Endothelial cell of umbilical vein (primary cell): ENCODE measurements at regions not wholly inside any gene's neighbourhood (a gene's known extent, or its start where the extent isn't known, plus 50 kb on each side); places are given as distances from the start of the nearest gene placed in this dataset.

ENCODE experiments used
- BruUV-seq: library from RNA; stranded (reverse); fragments of 400-500 nt; replicated peaks from 2 replicates; lab custom pipeline; 2021; lab: Mats Ljungman, UMichigan
- CTCF ChIA-PET: fragments of 300-600, 350-600 bp; sonication (Branson Sonifier 250); formaldehyde crosslinking; loops from one replicate; lab custom pipeline; 2021; ENCODE audit warnings: antibody characterized with exemption, inconsistent platforms; lab: Charles Lee
- POLR2A ChIA-PET: fragments of 300-600, 350-600 bp; sonication (Branson Sonifier 250); formaldehyde crosslinking; loops from one replicate; lab custom pipeline; 2021; ENCODE audit warnings: antibody characterized with exemption, inconsistent platforms; lab: Charles Lee
- DNase-seq: peaks from one replicate; pipeline ENCODE4 v3.0.0-alpha.2; 2011; ENCODE audit warnings: low read depth, low spot score
- FAIRE-seq: peaks from 2 replicates; lab custom pipeline; 2011; peaks lifted over from hg19 to GRCh38; lab: Jason Lieb, UNC
- H2AFZ ChIP-seq: 2 replicates; pipeline ENCODE4 v1.6.0; 2012; ENCODE audit warnings: low read depth, low read length, control low read depth, inconsistent platforms
- H3K27ac ChIP-seq: 2 replicates; pipeline ENCODE4 v1.5.1; 2011; ENCODE audit warnings: low read depth, mild to moderate bottlenecking, control low read depth, low read length, moderate library complexity; ENCODE audit not compliant: insufficient read depth
- H3K27me3 ChIP-seq, 2 experiments: 2 replicates each; pipeline versions ENCODE4 v1.6.0 to v1.6.1; 2011; ENCODE audit warnings: low read length in 2 of 2, mixed read lengths in 1 of 2; ENCODE audit not compliant: control insufficient read depth in 2 of 2, insufficient read depth in 2 of 2
- H3K36me3 ChIP-seq, 2 experiments: 2 replicates in 1 of 2; 3 replicates in 1 of 2; pipeline ENCODE4 v1.5.1; 2011; ENCODE audit warnings: low read length in 2 of 2, mild to moderate bottlenecking in 1 of 2, moderate library complexity in 1 of 2; ENCODE audit not compliant: control insufficient read depth in 2 of 2, insufficient read depth in 2 of 2; ENCODE audit errors: extremely low read depth in 1 of 2
- H3K4me1 ChIP-seq: 3 replicates; pipeline ENCODE4 v1.5.1; 2011; ENCODE audit warnings: mild to moderate bottlenecking, low read length; ENCODE audit not compliant: control insufficient read depth, insufficient read depth; ENCODE audit errors: extremely low read depth
- H3K4me2 ChIP-seq: 2 replicates; pipeline ENCODE4 v1.6.1; 2011; ENCODE audit warnings: low read length, control low read depth, mixed read lengths; ENCODE audit not compliant: insufficient read depth
- H3K4me3 ChIP-seq, 3 experiments: fragments of 200-600 bp in 1 of 3; sonication (generic), shearing (Covaris generic) in 1 of 3; replicated peaks in 1 of 3; 2 replicates each; pipeline ENCODE4 v1.5.1; 2011 to 2016; ENCODE audit warnings: control low read depth in 3 of 3, low read length in 3 of 3, mild to moderate bottlenecking in 2 of 3, inconsistent platforms in 1 of 3, low read depth in 1 of 3, moderate library complexity in 1 of 3; ENCODE audit not compliant: insufficient read depth in 1 of 3
- H3K79me2 ChIP-seq: 2 replicates; pipeline ENCODE4 v1.6.0; 2012; ENCODE audit warnings: low read length, inconsistent platforms; ENCODE audit not compliant: control insufficient read depth, insufficient read depth
- H3K9ac ChIP-seq: replicated peaks from 2 replicates; pipeline ENCODE3; 2011; ENCODE audit warnings: low read length, control low read depth; ENCODE audit not compliant: insufficient read depth; ENCODE audit errors: extremely low read depth
- H3K9me1 ChIP-seq: replicated peaks from 3 replicates; pipeline ENCODE4 v1.6.0; 2011; ENCODE audit warnings: mild to moderate bottlenecking, low read length; ENCODE audit not compliant: control insufficient read depth, insufficient read depth; ENCODE audit errors: extremely low read depth
- H3K9me3 ChIP-seq: replicated peaks from 2 replicates; pipeline ENCODE4 v1.5.1; 2012; ENCODE audit warnings: low read length, inconsistent platforms; ENCODE audit not compliant: control insufficient read depth, insufficient read depth
- H4K20me1 ChIP-seq: replicated peaks from 2 replicates; pipeline ENCODE3; 2011; ENCODE audit warnings: mild to moderate bottlenecking, low read length; ENCODE audit not compliant: control insufficient read depth, insufficient read depth; ENCODE audit errors: extremely low read depth
- CTCF ChIP-seq, 2 donors: IDR thresholded peaks; 1 replicate in 1 of 2; 2 replicates in 1 of 2; pipeline ENCODE4 v1.5.1; 2011; ENCODE audit warnings: low read length in 2 of 2, mild to moderate bottlenecking in 2 of 2, moderate library complexity in 2 of 2, control low read depth in 1 of 2, inconsistent platforms in 1 of 2, low read depth in 1 of 2; ENCODE audit not compliant: insufficient read depth in 1 of 2; ENCODE audit errors: extremely low read depth in 1 of 2
- EZH2 ChIP-seq: IDR thresholded peaks from 2 replicates; pipeline ENCODE4 v1.6.1; 2012; ENCODE audit warnings: borderline replicate concordance, low read depth, mild to moderate bottlenecking, moderate library complexity, low read length, inconsistent platforms; ENCODE audit not compliant: severe bottlenecking
- FOS ChIP-seq: IDR thresholded peaks from 2 replicates; pipeline ENCODE4 v1.6.1; 2011; ENCODE audit warnings: mild to moderate bottlenecking, low read length, moderate library complexity, borderline replicate concordance; ENCODE audit not compliant: insufficient read depth
- GATA2 ChIP-seq: IDR thresholded peaks from 2 replicates; pipeline ENCODE4 v1.7.0; 2011; ENCODE audit warnings: low read depth, mild to moderate bottlenecking, moderate library complexity, mixed read lengths, low read length; ENCODE audit not compliant: insufficient read length, insufficient read depth
- JUN ChIP-seq: IDR thresholded peaks from 2 replicates; pipeline ENCODE4 v1.6.1; 2011; ENCODE audit warnings: borderline replicate concordance, low read depth; ENCODE audit not compliant: insufficient read length, insufficient read depth
- MAX ChIP-seq: IDR thresholded peaks from 2 replicates; pipeline ENCODE4 v1.6.1; 2011; ENCODE audit not compliant: insufficient read depth, insufficient read length
- MYC ChIP-seq: IDR thresholded peaks from one replicate; pipeline ENCODE4 v1.6.1; 2011; ENCODE audit warnings: mild to moderate bottlenecking, low read depth, low read length
- POLR2A ChIP-seq: IDR thresholded peaks from 2 replicates; pipeline ENCODE4 v1.6.1; 2012; ENCODE audit warnings: low read depth, mild to moderate bottlenecking, control low read depth, low read length
- POLR2AphosphoS5 ChIP-seq: IDR thresholded peaks from 2 replicates; pipeline ENCODE4 v1.6.1; 2012; ENCODE audit warnings: low read depth, mild to moderate bottlenecking, control low read depth, low read length, moderate library complexity; ENCODE audit not compliant: insufficient read depth
- dilution Hi-C: fragments of 300-500 bp; cut with MboI; formaldehyde crosslinking; loops from one replicate; pipeline ENCODE4 v1.15.0; 2019; ENCODE audit warnings: low sequenced_read_pairs; ENCODE audit not compliant: extremely low pct_ligation_motif_present
- intact Hi-C: fragments of 100-400 bp; cut with micrococcal nuclease; formaldehyde crosslinking; loops from one replicate; pipeline ENCODE4 v1.10.0; 2022

GRCh38 chr7:110281362-110281761 is 809.6 kb upstream of the LRRN3 start:
- Histone ChIP-seq H4K20me1 (no peaks in the 10 kb centered on the region), H3K27ac (no peak overlapping the region), H3K79me2 (no peaks in the 10 kb centered on the region), H3K9me3 (no peaks in the 10 kb centered on the region), H3K27me3 (peaks cover 0 to 1% of the 10 kb centered on the region in 2 experiments), H2AFZ (no peak overlapping the region), H3K4me3 (no peak overlapping the region), H3K9ac (no peak overlapping the region), H3K4me2 (no peak overlapping the region), H3K36me3 (no peaks in the 10 kb centered on the region), H3K4me1 (no peaks in the 10 kb centered on the region), H3K9me1 (no peaks in the 10 kb centered on the region)
- intact Hi-C loops (no loop called here), dilution Hi-C loops (no loop called here)
- BruUV-seq, result no TSS peak
- ChIA-PET CTCF (interaction anchor here (1.0 to 1.4 kb wide), 2 partner anchors 18 to 77 kb away, joined by 3 read pairs; no protein-coding TSS in a partner anchor), POLR2A (no interaction called here)
- no peak for TF ChIP-seq POLR2AphosphoS5
- TF ChIP-seq FOS, result no peak
- TF ChIP-seq GATA2, result no peak
- no peak for TF ChIP-seq CTCF (IDR thresholded peaks at IDR 0.05; ENCODE audit: extremely low read depth in 1 of 2, insufficient read depth in 1 of 2, low read depth in 1 of 2, low read length in 2 of 2)
- TF ChIP-seq JUN, result no peak
- no peak for TF ChIP-seq MAX
- TF ChIP-seq EZH2, result no peak
- no peak for TF ChIP-seq POLR2A
- TF ChIP-seq MYC, result no peak
- no peak for DNase-seq
- FAIRE-seq, result no peak
